HG02678 (cell line): ENCODE measurements at regions not wholly inside any gene's neighbourhood (a gene's known extent, or its start where the extent isn't known, plus 50 kb on each side); places are given as distances from the start of the nearest gene placed in this dataset.
"Not testable (repeated sequence)": the region's sequence is repeated elsewhere in the genome, so short reads cannot be mapped to it uniquely, and the experiment has no call there.

Source experiments
- ATAC-seq: cut with Tn5 transposase; IDR thresholded peaks from one replicate; pipeline ENCODE4 v1.9.1; 2021; ENCODE audit warnings: mild to moderate bottlenecking, moderate library complexity; ENCODE audit not compliant: unreplicated experiment

GRCh38 chr6:158886346-158886977 lies 67.3 kb upstream of the EZR start:
- not testable (repeated sequence) for ATAC-seq

DNA sequence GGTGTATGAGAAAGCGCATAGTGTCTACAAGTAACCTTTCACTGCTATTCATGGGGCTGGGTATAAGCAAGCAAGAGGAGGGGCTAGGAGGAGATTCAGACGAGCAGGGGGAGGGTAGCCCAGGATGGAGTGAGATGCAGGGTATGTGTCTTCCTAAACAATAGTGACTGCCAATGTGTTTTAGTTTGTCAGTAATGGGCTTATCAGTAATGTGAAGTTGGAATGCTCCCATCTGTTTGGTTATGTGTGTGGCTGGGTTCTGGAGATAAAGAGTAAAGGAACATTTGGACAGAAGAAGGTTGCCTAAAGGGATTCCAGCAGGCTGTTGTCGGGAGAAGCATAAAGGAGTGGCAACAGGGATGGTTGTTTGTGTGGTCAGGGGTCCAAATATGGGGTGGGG lies 62.7 kb upstream of the EZR start:
- ATAC-seq, result not testable (repeated sequence)

DNA sequence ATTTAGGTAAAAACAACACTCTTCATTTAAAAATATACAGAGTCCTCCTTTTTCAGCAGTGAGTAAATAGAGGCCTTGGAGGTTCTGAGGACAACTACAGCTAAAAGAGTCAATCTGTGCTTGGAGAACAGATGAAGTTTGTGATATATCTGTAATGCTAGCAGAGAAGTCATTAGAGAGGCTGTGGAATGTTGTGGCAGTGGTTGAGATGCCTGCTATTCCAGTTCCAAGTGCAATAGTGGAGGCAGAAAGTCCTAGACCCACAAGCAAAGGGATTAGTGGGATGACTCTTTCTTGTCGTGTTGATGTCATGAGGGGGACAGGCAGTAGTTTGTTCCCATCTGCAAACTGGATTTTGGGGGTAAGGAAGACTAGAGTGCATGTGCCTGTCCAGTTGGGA lies 62.1 kb upstream of the EZR start:
- not testable (repeated sequence) for ATAC-seq

DNA sequence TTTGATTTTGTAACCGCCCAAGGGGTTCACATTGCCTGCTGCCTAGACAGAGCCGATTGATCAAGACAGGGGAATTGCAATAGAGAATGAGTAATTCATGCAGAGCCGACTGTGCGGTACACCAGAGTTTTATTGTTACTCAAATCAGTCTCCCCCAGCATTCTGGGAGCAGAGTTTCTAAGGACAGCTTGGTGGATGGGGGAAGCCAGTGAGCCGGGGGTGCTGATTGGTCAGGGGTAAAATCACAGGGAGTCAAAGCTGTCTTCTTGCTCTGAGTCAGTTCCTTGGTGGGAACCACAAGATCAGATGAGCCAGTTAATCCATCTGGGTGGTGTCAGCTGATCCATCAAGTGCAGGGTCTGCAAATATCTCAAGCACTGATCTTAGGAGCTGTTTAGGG lies 60.0 kb upstream of the EZR start:
- ATAC-seq, result no peak

DNA sequence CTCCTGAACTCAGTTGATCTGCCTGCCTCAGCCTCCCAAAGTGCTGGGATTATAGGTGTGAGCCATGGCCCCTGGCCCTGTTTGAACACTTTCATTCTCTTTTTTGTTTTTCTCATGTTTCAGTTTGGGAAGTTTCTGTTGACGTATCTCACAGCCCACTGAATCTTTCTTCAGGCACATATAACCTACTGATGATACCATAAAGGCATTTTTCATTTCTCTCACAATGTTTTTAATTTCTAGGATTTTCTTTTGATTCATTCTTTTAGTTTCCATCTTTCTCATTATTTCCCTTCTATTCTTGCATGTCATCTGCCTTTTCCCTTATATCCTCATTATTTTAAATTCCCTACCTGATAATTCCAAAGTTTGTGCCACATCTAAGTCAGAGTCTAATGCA lies 58.5 kb upstream of the EZR start:
- no peak for ATAC-seq

GRCh38 chr6:158876886-158877285 lies 57.7 kb upstream of the EZR start:
- no peak for ATAC-seq

- ATAC-seq, result no peak
These were observed 51.4 kb upstream of the EZR start for GRCh38 chr6:158870649-158870957.

DNA sequence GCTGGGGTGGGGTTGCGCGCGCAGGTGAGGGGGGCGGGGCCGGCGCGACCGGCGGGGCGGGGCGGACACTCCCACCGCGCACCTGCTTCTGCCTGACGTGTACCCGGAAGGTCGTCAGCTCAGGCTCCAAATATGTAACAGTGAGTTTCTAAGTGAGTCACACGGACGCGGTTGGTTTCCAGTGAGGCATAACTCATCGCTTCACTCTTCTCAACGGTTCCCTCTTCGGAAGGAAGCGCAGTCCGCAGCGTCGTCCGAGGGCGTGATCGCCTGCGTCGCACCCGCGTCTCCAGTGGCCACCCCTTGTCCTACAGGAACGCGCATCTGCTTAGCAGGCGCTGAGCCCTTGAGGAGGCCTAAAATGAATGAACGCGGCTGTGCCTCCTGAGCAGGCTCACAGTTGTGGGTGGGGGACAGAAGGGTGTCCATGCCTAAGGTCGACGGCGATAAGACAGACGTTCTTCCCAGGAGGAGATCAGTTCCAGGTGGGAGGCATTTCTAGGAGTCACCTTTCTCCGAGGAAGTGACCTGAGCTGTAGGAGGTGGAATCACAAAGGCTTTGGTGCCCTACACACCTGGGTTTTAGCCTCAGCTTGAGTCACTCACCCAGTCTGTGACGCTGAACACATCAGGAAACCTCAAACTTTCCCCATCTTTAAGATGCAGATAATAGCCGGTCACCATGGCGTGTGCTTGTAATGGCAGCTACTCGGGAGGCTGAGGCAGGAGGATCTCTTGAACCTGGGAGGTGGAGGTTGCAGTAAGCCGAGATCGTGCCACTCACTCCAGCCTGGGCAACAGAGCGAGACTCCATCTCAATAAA lies 50.9 kb upstream of the EZR start:
- peak; percentile 93 for ATAC-seq

DNA sequence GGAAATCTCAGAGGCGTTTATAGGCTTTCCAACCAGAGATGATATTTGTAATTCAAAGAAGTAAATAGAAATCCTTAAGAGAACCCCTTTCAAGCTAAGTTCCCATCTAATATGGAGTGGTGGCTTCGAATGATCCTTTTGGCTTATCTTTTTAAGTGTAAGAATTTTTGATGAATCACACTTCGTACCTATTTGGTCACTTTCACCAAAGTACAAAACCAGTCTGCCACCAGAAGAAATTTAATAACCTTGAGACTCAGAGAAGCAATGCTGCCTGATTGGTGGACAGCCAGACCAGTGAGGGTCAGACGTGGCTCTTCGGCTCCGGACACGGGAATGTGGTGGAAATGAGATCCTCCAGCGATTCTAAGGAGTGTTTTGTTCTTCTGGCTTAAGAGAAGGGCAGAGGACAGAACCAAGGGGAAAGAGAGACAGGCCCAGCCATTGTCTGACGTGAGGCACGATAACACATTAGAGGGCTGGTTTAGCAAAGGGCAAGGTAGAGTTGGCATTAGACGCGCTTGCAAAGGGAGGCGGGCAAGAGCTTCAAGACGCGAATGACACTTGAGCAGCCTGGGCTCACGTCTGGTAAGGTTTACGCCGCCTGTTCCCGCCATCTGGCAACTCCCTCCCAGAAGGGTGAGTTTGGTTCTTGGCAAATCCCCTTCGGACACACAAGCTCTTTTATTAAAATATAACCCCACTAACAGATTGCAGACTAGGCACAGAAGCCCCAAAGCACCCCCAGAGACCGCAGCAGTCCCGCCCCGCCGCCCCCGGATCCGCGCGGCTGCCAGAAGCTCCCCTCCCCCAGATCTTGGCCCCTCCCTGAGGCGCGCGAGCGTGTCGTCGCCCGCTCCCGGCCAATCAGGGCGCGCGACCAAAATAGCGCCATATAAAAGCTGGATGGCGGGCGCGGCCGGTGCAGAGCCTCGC lies 50.0 kb upstream of the EZR start:
- ATAC-seq, result no peak
